ENCODE measurements at regions not wholly inside any gene's neighbourhood (a gene's known extent, or its start where the extent isn't known, plus 50 kb on each side); places are given as distances from the start of the nearest gene placed in this dataset.

DNA sequence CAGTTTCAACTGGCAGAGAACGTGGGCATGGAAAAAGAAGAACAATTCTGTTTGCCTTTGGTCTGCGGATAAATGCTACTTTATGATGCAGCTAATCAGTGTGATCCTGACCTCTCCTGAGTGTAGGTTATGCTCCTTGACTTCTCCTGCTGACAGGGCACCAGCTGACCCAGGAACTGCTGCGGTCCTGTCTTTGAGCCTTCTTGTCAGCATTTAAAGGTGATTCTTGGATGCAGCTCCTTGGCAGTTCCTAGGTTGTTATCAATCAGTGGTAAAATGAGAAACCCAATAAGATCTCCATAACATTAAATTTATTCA is 150.3 kb upstream of the FGF10 start:
- no peak for TF ChIP-seq POLR2A (IDR thresholded peaks at IDR 0.05)
- TF ChIP-seq, protein P1, sequence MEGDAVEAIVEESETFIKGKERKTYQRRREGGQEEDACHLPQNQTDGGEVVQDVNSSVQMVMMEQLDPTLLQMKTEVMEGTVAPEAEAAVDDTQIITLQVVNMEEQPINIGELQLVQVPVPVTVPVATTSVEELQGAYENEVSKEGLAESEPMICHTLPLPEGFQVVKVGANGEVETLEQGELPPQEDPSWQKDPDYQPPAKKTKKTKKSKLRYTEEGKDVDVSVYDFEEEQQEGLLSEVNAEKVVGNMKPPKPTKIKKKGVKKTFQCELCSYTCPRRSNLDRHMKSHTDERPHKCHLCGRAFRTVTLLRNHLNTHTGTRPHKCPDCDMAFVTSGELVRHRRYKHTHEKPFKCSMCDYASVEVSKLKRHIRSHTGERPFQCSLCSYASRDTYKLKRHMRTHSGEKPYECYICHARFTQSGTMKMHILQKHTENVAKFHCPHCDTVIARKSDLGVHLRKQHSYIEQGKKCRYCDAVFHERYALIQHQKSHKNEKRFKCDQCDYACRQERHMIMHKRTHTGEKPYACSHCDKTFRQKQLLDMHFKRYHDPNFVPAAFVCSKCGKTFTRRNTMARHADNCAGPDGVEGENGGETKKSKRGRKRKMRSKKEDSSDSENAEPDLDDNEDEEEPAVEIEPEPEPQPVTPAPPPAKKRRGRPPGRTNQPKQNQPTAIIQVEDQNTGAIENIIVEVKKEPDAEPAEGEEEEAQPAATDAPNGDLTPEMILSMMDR (IDR thresholded peaks at IDR 0.05 in 4 of 5, conservative IDR thresholded peaks at IDR 0.05 in 1 of 5) = no peak

Data from gastrocnemius medialis (tissue), 4 donors.